ENCODE measurements at regions not wholly inside any gene's neighbourhood (a gene's known extent, or its start where the extent isn't known, plus 50 kb on each side); places are given as distances from the start of the nearest gene placed in this dataset.
"Not testable (repeated sequence)": the region's sequence is repeated elsewhere in the genome, so short reads cannot be mapped to it uniquely, and the experiment has no call there.

- not testable (repeated sequence) for TF ChIP-seq CTCF (IDR thresholded peaks at IDR 0.05; ENCODE audit: low read length); EZH2 (IDR thresholded peaks at IDR 0.05; ENCODE audit: borderline replicate concordance, low read length)
Observed at GRCh38 chr4:124131324-124131723, 581.2 kb downstream of the ANKRD50 start.
